ENCODE measurements at regions not wholly inside any gene's neighbourhood (a gene's known extent, or its start where the extent isn't known, plus 50 kb on each side); places are given as distances from the start of the nearest gene placed in this dataset.

DNA sequence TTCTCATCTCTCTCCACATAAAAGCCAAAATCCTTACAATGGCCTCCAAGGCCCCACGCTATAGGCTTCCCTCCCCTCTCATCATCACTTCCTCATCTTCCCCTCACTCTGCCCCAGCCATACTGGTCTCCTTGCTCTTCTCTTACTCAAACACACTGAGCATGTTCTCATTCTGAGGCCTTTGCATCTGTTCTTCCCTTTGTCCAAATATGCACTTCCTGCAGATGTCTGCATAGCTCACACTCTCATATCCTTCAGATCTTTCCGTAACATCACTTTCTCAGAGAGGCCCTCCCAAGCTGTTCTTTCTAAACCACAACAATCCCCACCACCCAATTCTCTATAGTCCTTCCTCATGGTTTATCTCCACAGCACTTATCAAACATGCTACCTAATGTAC is 284.1 kb downstream of the HHIPL2 start:
- DNase-seq (ENCODE audit: extremely low read depth in 1 of 11, low read depth in 9 of 11, low spot score in 4 of 11) = no peak

DNA sequence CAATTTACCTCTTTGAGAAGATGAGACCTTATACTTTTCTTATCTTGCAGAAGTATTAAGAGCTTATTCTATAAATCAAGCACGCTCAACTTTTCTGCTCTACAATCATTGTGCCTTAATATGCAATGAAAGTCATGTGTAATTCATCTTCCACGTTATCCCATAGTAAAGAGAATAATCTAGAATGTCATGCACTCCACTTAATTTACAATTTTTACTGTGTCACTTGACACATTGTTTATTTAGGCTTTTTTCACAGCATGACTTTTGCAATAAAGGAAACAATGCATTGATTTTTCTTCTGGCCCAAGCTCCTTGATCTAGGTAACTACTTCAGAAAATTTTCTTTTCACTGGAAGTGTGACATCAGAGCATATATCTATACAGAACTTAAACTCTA is 290.9 kb downstream of the HHIPL2 start:
- DNase-seq (ENCODE audit: extremely low read depth in 1 of 11, low read depth in 9 of 11, low spot score in 4 of 11) = no peak

DNA sequence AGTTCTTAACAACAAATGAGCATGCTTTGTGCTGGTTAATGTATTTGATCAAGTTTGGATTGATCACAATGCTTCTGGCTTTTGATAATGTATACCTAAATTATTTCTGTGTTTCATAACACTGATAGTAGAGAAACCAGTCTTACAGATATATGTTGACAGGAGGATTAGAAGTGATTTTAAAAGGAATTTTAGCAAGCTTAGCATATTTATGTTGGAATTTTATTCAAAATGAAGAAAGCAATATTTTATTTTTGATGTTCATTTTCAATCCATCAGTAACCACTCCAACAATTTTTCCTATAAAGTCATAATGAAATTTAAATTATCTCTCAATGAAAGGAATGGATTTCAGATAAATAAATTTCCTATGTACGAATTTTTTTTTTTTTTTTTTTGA is 291.8 kb downstream of the HHIPL2 start:
- no peak for DNase-seq (ENCODE audit: extremely low read depth in 1 of 11, low read depth in 9 of 11, low spot score in 4 of 11)

DNA sequence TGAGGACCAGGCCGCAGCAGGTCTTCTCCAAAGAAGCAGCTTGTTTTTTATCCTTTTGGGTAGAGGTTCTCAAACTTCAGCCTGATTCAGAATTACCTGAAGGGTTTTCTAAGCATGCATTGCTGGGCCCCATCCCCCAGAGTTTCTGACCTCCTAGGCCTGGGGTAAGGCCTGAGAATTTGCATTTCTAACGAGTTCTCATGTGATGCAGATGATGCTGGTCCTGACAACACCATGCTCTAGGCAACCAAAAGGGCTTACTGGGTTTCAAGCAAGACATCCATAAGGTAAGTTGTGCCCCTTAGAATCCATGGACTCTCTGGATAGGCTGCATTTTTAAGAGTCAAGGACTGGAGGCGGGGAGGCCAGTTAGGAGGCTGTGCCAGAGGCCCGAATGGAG is 295.1 kb downstream of the HHIPL2 start:
- no peak for DNase-seq (ENCODE audit: extremely low read depth in 1 of 11, low read depth in 9 of 11, low spot score in 4 of 11)

DNA sequence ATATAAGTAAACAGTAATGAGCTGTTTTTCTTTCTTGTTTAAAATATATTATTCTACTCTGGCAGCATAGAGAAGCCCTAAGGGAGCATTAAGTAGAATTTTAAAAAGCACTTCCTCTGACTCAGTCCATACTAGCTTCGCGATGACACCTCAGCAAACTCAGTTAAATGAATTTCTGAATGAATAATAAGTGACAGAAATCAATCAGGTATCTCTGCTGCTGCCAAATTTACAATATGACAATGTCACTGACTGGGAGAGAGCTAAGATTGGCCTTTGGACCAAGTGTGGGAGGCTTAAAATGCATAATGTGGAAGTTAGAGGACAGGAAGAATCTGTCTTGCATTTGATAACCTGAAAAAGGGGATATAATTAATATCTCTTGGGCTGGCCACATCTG is 296.1 kb downstream of the HHIPL2 start:
- no peak for DNase-seq (ENCODE audit: extremely low read depth in 1 of 11, low read depth in 9 of 11, low spot score in 4 of 11)

DNA sequence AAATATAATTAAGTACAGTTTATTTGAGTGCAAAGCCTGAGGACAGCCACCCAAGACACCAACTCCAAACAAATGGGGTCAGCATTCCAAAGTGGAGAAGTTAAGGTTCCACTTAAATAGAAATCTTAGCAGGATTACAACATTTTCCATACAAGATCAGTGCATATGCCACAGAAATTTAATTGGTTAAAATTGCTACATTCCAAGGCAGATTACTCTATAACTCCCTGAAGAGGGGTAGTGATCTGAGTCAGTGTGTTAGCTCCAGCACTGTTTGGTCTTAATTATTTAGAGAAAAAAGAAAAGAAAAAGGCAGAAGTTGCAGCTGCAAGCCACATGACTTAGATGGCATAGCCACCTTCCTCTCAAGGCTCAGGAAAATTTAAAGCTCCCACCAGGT is 297.5 kb downstream of the HHIPL2 start:
- no peak for DNase-seq (ENCODE audit: extremely low read depth in 1 of 11, low read depth in 9 of 11, low spot score in 4 of 11)

DNA sequence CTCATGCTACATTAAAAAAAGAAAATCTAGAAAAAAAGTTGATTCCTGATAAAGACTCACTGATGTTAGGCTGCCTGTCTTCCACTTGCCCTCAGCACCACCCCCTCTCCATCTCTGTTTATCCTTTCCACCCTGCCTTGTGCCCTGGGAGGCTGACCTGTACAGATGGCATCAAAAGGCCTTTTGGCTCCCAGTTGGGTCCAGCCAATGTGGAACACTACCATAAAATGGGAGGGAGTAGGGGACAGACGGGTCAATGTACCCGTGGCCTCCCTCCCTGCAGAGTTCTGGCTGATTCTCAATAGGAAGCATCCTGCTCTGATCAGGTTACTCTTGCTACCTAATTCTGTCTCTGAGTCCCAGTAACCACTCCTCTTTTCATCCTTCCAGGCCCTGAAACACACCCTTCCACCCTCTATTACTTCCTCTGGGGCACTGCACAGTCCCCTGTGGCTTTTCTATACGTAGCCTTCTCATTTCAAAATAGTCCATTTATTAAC is 300.0 kb downstream of the HHIPL2 start:
- no peak for DNase-seq (ENCODE audit: extremely low read depth in 1 of 11, low read depth in 9 of 11, low spot score in 4 of 11)

DNA sequence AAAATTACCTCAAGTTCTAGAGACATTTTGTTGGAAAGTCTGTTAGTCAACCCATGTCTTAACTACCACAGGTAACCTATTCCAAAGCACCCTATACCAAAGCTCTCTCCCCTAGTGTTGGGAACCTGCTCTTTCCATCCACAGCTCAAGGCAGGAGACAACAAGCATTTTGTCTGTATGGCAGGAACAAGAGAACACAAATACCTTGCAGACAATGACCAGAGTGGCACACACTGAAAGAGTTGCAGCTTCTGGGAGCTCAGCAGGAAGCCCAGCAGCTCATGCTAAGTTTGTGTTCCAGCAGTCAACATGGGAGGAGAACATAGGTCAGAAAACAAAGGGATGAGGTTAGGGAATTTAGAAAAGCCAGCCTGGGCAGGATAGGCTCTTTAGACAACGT is 300.8 kb downstream of the HHIPL2 start:
- DNase-seq (ENCODE audit: extremely low read depth in 1 of 11, low read depth in 9 of 11, low spot score in 4 of 11) = no peak

DNA sequence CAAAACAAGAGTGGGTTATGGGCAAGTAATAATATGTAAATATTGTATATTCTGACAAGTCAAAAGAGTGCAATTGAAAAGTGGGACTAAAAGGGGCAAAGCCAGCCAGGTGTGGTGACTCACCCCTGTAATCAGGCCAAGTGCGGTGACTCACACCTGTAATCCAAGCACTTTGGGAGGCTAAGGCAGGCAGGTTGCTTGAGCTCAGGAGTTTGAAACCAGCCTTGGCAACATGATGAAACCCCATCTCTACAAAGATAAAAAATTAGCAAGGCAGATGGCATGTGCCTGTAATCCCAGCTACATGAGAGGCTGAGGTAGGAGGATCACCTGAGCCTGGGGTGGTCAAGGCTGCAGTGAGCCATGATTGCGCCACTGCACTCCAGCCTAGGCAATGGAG is 304.0 kb downstream of the HHIPL2 start:
- no peak for DNase-seq (ENCODE audit: extremely low read depth in 1 of 11, low read depth in 9 of 11, low spot score in 4 of 11)

DNA sequence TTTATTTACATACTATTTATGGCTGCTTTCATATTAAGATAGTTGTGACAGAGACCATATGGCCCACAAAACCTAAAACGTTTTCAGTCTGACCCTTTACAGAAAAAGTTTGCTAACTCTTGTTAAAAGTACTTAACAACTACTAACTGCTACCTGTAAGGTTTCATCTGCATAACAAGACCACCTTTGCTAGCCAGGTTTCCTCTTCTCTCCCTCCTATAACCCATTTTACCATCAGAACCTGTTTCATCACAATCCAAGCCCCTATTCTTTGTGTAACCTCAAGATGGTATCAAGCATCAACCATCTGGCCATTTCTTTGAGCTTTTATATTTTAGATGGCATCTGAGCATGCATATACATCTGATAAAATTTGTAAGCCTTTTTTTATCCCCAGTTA is 305.4 kb downstream of the HHIPL2 start:
- no peak for DNase-seq (ENCODE audit: extremely low read depth in 1 of 11, low read depth in 9 of 11, low spot score in 4 of 11)

DNA sequence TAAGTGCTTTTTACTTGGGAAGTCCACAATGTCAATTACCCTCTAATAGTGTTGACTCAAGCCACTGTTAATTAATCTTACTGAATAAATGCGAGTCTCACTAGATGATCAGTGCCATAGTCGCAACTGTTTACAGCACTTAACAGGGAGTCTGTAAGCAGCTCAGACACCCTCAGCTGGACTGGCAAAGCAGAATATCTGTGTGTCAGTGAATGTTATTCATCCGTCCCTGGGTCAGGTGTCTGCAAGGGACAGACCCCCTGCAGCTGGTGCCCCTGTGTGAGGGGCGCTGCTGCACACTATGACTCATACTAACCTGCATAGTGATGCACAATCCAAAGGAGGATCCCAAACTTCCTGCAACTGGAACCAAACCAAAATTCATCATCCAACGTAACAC is 306.5 kb downstream of the HHIPL2 start:
- no peak for DNase-seq (ENCODE audit: extremely low read depth in 1 of 11, low read depth in 9 of 11, low spot score in 4 of 11)

DNA sequence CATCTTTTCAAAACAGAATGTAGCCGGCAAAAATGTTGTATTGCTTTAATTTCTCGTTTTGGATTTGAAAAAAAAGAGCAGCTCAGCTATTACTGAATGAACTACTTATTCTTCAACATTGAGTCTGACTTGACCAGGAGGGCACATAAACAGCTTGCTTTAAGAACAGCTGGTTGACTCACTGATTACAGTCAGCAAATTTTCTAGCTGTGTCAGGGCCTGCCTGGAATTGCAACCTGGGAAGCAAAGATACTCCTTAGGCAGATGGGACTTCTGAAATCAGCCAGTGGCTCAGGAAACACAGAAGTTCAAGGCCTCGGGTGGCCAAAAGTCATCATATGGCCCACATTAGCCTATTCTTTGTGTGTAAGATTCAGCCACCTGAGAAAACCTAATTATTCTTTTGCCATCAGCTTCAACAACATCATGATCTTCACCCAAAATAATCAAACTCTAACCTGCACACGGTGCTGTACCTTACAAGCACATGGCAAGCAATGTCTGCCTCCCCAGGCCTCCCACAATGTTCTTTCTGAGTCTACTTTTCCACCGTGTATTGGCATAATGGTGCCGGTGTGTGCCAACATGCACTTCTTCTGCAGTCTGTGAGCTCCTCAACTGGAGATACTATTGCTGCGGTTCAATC is 307.2 kb downstream of the HHIPL2 start:
- no peak for DNase-seq (ENCODE audit: extremely low read depth in 1 of 11, low read depth in 9 of 11, low spot score in 4 of 11)

DNA sequence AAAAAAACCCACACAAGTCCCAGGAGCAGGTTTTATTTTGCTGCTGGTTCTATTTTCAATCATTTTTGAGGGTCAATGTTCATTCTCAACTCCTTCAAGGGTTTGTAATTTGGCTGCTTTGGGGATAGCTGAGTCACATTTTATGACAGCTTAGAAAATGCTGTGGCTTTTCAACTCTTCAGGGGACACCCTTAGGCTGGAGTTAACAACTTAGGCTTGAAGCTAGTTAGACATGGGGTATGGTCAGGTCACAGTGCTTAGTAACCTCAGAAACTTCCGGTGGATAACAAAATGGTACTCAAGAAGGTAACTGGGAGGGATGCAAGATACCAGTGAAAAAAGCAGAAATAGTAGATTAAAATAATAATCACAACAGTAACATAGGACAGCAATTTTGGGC is 308.8 kb downstream of the HHIPL2 start:
- no peak for DNase-seq (ENCODE audit: extremely low read depth in 1 of 11, low read depth in 9 of 11, low spot score in 4 of 11)

DNA sequence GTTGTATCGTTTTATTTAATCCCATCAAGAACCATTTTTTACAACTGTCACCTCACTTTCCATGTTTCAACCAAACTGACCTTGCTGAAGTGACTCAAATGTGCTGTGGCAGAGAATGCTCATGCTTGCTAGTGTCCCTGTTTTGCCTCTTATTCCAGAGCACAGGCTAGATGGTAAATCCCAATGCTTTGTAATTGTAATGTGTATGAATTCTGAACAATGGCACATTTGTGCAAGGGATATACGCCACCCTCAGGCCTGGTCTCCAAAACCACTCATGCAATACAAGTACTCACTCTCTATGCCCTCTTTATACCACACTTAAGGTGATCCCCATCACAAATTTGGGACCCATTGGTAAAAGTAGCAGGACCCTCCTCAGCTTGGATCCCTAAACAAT is 313.6 kb downstream of the HHIPL2 start:
- DNase-seq (ENCODE audit: extremely low read depth in 1 of 11, low read depth in 9 of 11, low spot score in 4 of 11) = no peak

DNA sequence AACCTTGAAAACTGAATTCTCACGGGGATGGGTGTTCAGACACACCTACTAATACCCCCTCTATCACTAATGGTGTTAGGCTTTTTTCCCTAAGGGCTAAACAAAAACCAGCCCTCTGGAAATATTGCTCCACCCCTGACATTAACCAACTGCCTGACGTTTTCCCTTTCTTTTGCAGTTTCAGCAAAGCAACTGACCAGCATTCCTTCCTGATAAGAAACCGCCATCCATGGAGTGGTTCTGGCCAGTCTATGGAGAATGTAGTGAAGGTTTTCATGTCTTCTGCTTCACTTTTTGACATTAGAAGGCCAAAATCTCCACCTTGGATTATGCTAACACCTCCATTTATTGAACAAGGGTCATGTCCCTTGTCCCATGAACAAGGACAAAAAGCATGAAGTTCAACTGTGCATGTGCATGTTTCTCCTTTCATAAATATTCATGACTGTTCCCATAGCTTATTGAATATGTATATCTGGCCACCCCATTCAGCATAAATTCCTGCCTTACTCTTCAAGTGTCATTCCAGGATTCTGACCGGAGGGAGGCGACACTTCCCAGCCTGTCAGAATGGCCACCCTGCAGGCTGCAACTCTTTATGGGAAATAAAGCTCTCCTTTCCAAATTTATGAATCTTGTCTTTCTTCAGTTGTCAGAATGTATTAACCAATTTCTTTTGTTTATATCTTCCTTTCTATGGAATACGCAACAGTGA is 314.3 kb downstream of the HHIPL2 start:
- no peak for DNase-seq (ENCODE audit: extremely low read depth in 1 of 11, low read depth in 9 of 11, low spot score in 4 of 11)

DNA sequence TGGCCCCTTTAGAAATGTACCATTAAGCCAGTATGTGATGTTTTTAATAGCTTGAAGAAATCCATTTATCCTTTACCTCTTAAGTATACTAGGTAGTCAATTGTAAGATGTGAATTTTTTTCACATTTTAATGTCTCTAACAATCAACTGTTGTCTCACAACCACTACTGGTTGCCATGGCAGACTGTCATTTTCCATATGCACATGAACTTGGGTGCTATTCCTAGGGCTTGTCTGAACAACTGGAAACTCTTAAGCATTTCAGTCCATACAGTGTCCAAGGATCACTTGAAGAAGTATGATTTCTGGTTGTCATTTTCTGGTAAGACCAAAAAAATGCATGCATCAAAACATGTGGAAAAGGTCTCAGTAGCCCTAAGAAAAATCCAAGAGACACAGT is 315.1 kb downstream of the HHIPL2 start:
- DNase-seq (ENCODE audit: extremely low read depth in 1 of 11, low read depth in 9 of 11, low spot score in 4 of 11) = no peak

DNA sequence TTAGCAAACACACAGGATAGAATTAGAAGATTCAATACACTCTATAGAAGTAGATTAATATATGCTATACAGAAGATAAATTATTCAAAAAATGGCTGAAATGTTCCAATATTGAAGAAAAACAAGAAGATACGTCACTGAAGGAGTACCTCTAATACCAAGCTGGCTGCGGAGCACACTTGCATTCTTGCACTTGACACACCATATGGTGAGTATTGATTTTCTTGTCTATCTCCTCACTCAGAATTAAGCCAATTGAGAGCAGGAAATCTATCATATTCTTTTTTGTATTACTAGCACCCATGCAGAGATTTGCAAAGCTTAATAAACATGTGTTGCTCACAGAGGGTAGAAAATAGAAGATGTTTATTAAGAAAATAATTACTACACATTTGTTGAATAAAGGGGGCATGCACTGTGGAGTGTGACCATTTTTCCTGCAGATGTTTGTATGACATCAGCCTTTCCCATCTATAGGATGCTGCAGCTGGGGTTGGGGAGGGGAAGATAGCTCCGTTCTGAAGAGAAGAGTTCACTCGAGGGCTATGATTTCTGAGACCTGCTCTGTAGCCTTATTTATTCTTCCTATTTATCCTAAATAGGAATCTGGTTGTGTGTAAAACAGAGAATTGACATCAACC is 318.1 kb downstream of the HHIPL2 start:
- no peak for DNase-seq (ENCODE audit: extremely low read depth in 1 of 11, low read depth in 9 of 11, low spot score in 4 of 11)

DNA sequence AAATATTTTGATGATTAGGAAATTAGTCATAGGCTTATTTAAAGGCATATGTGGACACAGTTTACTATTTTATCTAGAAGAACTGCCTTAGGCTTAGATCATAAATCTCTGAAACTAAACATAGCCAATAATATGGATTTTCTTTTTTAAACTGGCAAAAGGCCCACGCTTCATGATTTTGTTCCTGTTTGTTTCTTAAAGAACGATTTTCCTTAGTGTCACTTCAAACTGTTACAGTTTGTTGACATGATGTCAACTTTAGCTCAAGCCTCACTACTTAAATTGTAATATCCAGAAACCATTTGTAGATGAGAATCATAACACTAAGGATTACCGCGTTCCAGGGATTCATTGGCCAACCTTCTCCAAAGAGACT is 322.6 kb downstream of the HHIPL2 start:
- DNase-seq (ENCODE audit: extremely low read depth in 1 of 11, low read depth in 9 of 11, low spot score in 4 of 11) = no peak

DNA sequence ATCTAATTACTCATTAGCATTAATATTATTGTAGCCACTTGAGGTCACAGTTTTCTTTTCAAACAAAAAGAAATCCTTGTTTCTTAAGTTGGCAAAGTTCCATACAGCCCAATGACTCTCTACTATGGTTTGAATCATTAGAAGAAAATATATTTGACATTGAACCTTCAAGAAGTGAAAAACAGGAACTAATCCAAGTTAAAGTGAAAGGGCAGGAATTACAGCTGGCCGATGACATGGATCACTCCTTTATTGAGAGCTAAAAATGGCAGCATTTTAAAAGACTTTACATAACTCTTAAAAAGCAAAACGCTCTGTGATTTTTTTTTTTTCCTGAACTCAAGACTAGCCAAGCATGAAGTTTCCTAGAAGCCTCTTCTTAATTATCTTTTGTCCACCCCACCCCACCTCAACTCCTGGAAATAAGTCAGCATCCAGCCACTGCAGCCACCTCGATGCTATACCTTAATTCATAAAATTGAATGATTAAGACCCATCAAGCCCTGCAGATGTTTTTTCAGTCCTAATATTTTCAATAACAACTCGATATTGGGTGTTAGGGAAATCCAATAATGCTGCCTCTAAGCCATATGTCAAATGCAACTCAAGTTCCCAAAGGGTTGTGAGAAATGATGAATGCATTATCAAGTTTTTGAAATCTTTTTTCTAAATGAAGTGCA is 323.1 kb downstream of the HHIPL2 start:
- no peak for DNase-seq (ENCODE audit: extremely low read depth in 1 of 11, low read depth in 9 of 11, low spot score in 4 of 11)

DNA sequence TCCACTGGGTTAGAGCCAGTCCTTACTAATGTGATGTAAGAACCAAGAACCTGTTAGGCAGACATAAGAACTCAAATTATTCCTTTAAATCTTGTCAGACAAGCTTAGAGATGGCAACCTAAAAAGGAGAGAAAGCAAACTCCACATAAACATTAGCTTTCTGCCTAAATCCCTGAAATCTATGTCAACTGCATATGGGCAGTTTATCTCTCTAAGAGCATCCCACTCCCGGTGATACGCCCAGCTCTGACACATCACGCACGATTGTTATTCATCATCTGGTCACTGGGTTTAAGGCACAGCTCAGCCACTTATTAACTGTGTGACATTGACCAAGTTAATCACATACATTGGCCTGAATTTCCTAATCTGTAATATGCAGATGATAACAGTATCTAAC is 323.7 kb downstream of the HHIPL2 start:
- no peak for DNase-seq (ENCODE audit: extremely low read depth in 1 of 11, low read depth in 9 of 11, low spot score in 4 of 11)
